GM21515 (cell line): ENCODE measurements at regions not wholly inside any gene's neighbourhood (a gene's known extent, or its start where the extent isn't known, plus 50 kb on each side); places are given as distances from the start of the nearest gene placed in this dataset.
"Not testable (repeated sequence)": the region's sequence is repeated elsewhere in the genome, so short reads cannot be mapped to it uniquely, and the experiment has no call there.

Source experiments
- ATAC-seq: cut with Tn5 transposase; IDR thresholded peaks from one replicate; pipeline ENCODE4 v1.9.1; 2021; ENCODE audit not compliant: unreplicated experiment

- no peak for ATAC-seq
Observed at GRCh38 chr10:111261081-111261615, 184.3 kb downstream of the ADRA2A start.

- ATAC-seq, result no peak
Observed at GRCh38 chr10:111265341-111265740, 188.5 kb downstream of the ADRA2A start.

GRCh38 chr10:111266165-111266564 lies 189.3 kb downstream of the ADRA2A start:
- ATAC-seq, result no peak

GRCh38 chr10:111267673-111268072 lies 190.8 kb downstream of the ADRA2A start:
- ATAC-seq, result no peak

- ATAC-seq, result no peak
Observed at GRCh38 chr10:111273235-111273634, 196.4 kb downstream of the ADRA2A start.

GRCh38 chr10:111273635-111274034 lies 196.8 kb downstream of the ADRA2A start:
- ATAC-seq, result no peak

- ATAC-seq, result no peak
Observed at GRCh38 chr10:111275091-111275490, 198.3 kb downstream of the ADRA2A start.

- ATAC-seq, result no peak
Observed at GRCh38 chr10:111277661-111278060, 200.8 kb downstream of the ADRA2A start.

- ATAC-seq, result no peak
Observed at GRCh38 chr10:111278266-111278665, 201.4 kb downstream of the ADRA2A start.

- no peak for ATAC-seq
Observed at GRCh38 chr10:111281516-111281915, 204.7 kb downstream of the ADRA2A start.

GRCh38 chr10:111289461-111289860 lies 212.6 kb downstream of the ADRA2A start:
- ATAC-seq, result no peak

GRCh38 chr10:111290649-111291048 lies 213.8 kb downstream of the ADRA2A start:
- no peak for ATAC-seq

GRCh38 chr10:111295788-111296187 lies 219.0 kb downstream of the ADRA2A start:
- no peak for ATAC-seq

- ATAC-seq, result no peak
Observed at GRCh38 chr10:111297351-111297848, 220.6 kb downstream of the ADRA2A start.

- ATAC-seq, result no peak
Observed at GRCh38 chr10:111298031-111298430, 221.2 kb downstream of the ADRA2A start.

- ATAC-seq, result no peak
Observed at GRCh38 chr10:111299037-111299436, 222.2 kb downstream of the ADRA2A start.

GRCh38 chr10:111303887-111304286 lies 227.1 kb downstream of the ADRA2A start:
- ATAC-seq, result no peak

- no peak for ATAC-seq
Observed at GRCh38 chr10:111316722-111317212, 239.9 kb downstream of the ADRA2A start.

GRCh38 chr10:111319866-111320265 lies 243.0 kb downstream of the ADRA2A start:
- no peak for ATAC-seq

GRCh38 chr10:111323389-111323966 lies 246.6 kb downstream of the ADRA2A start:
- no peak for ATAC-seq

GRCh38 chr10:111332174-111332573 lies 255.3 kb downstream of the ADRA2A start:
- not testable (repeated sequence) for ATAC-seq

GRCh38 chr10:111335826-111336225 lies 259.0 kb downstream of the ADRA2A start:
- ATAC-seq, result no peak

- ATAC-seq, result no peak
Observed at GRCh38 chr10:111338035-111338434, 261.2 kb downstream of the ADRA2A start.
